ENCODE measurements at regions not wholly inside any gene's neighbourhood (a gene's known extent, or its start where the extent isn't known, plus 50 kb on each side); places are given as distances from the start of the nearest gene placed in this dataset.

DNA sequence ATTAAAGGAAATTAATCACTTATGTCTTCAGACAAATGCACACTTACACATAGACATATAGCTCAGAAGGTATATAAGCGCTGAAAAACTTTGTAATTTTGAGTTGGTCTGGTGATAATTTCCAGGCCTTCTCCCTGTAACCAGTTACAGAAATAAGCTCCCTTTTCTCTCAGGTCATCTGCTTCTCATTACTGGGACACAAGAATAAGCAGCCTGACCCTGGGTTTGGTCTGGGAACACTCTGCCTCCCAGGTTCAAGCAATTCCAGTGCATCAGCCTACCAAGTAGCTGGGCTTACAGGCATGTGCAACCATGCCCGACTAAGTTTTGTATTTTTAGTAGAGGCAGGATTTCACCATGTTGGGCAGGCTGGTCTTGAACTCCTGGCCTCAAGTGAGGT is 274.5 kb downstream of the LMO7 start:
- no peaks in the 10 kb centered on the region for H3F3A ChIP-seq (ENCODE audit: insufficient read depth, low read length)
- H3K4me2 ChIP-seq (ENCODE audit: low read depth, low read length), result no peak overlapping the region
- no peak overlapping the region for H3K27ac ChIP-seq (ENCODE audit: low read length)
- no peaks in the 10 kb centered on the region for H3K27me3 ChIP-seq (replicated peaks; ENCODE audit: insufficient read depth, low read length)
- H3K9me2 ChIP-seq (replicated peaks; ENCODE audit: insufficient read depth, low read length), result no peaks in the 10 kb centered on the region
- H3K36me3 ChIP-seq (replicated peaks; ENCODE audit: insufficient read depth, low read length), result no peaks in the 10 kb centered on the region
- H3K9me3 ChIP-seq (replicated peaks; ENCODE audit: insufficient read depth, low read length), result no peaks in the 10 kb centered on the region
- no peaks in the 10 kb centered on the region for H3K4me1 ChIP-seq (ENCODE audit: low read length)
- DNase-seq, result no peak
- no peak overlapping the region for H3K9ac ChIP-seq (ENCODE audit: low read length)
- no peak overlapping the region for H2AFZ ChIP-seq (ENCODE audit: low read length)
- no peaks in the 10 kb centered on the region for H4K20me1 ChIP-seq (ENCODE audit: insufficient read depth, low read length)
- TF ChIP-seq EZH2 (optimal IDR thresholded peaks at IDR 0.05; ENCODE audit: low read depth, low read length) (no peak), EZH2phosphoT487 (IDR thresholded peaks at IDR 0.05; ENCODE audit: low read length) (no peak)
- TF ChIP-seq, protein P1, sequence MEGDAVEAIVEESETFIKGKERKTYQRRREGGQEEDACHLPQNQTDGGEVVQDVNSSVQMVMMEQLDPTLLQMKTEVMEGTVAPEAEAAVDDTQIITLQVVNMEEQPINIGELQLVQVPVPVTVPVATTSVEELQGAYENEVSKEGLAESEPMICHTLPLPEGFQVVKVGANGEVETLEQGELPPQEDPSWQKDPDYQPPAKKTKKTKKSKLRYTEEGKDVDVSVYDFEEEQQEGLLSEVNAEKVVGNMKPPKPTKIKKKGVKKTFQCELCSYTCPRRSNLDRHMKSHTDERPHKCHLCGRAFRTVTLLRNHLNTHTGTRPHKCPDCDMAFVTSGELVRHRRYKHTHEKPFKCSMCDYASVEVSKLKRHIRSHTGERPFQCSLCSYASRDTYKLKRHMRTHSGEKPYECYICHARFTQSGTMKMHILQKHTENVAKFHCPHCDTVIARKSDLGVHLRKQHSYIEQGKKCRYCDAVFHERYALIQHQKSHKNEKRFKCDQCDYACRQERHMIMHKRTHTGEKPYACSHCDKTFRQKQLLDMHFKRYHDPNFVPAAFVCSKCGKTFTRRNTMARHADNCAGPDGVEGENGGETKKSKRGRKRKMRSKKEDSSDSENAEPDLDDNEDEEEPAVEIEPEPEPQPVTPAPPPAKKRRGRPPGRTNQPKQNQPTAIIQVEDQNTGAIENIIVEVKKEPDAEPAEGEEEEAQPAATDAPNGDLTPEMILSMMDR (IDR thresholded peaks at IDR 0.05; ENCODE audit: low read length), result no peak
- H3K79me2 ChIP-seq (ENCODE audit: low read length), result no peaks in the 10 kb centered on the region
- H3K4me3 ChIP-seq (ENCODE audit: low read length), result no peak overlapping the region

Measured in MM.1S (cell line).